HEK293 (cell line): ENCODE measurements at regions not wholly inside any gene's neighbourhood (a gene's known extent, or its start where the extent isn't known, plus 50 kb on each side); places are given as distances from the start of the nearest gene placed in this dataset.

Experiments used
- CTCF ChIA-PET: fragments of 350-600 bp; formaldehyde crosslinking; extraction: SDS; loops from one replicate; lab custom pipeline; 2021; ENCODE audit warnings: antibody characterized with exemption; lab: Yijun Ruan, JAX
- POLR2A ChIA-PET: fragments of 300-600 bp; formaldehyde crosslinking; extraction: SDS; loops from one replicate; lab custom pipeline; 2020; ENCODE audit warnings: antibody characterized with exemption, inconsistent platforms; lab: Yijun Ruan, JAX
- H3K27ac ChIP-seq: fragments of 200-500 bp; sonication (Bioruptor generic); 2 replicates; pipeline ENCODE4 v1.5.1; 2014; ENCODE audit warnings: low read depth, low read length, control low read depth, inconsistent platforms; ENCODE audit errors: extremely low read depth
- H3K36me3 ChIP-seq, 2 experiments: fragments of 200-500 bp in 1 of 2; sonication (Bioruptor generic) in 1 of 2; 1 replicate in 1 of 2; 2 replicates in 1 of 2; pipeline ENCODE4 v1.5.1; 2014 to 2017; ENCODE audit warnings: inconsistent platforms in 2 of 2, low read length in 2 of 2; ENCODE audit not compliant: control insufficient read depth in 2 of 2, insufficient read depth in 1 of 2
- H3K4me1 ChIP-seq: fragments of 200-500 bp; sonication (Bioruptor generic); 2 replicates; pipeline ENCODE4 v1.5.1; 2014; ENCODE audit warnings: mild to moderate bottlenecking, low read length, inconsistent platforms; ENCODE audit not compliant: control insufficient read depth, insufficient read depth
- H3K4me3 ChIP-seq: 2 replicates; pipeline ENCODE4 v1.5.1; 2011; ENCODE audit warnings: low read depth, mild to moderate bottlenecking, control low read depth, low read length, moderate library complexity
- H3K9me3 ChIP-seq: fragments of 200-500 bp; sonication (Bioruptor generic); 2 replicates; pipeline ENCODE4 v1.5.1; 2014; ENCODE audit warnings: low read depth, low read length, inconsistent platforms; ENCODE audit not compliant: control insufficient read depth, insufficient read depth
- HIC1 ChIP-seq: fragments of 450-650 bp; formaldehyde crosslinking; IDR thresholded peaks from 2 replicates; pipeline ENCODE4 v1.5.1; 2016; ENCODE audit warnings: missing biosample characterization, missing genetic modification characterization
- RBAK ChIP-seq: fragments of 450-650 bp; formaldehyde crosslinking; IDR thresholded peaks from 2 replicates; pipeline ENCODE4 v1.5.1; 2016; ENCODE audit warnings: missing biosample characterization, missing genetic modification characterization
- SALL2 ChIP-seq: fragments of 450-650 bp; formaldehyde crosslinking; IDR thresholded peaks from 2 replicates; pipeline ENCODE4 v1.5.0; 2017; ENCODE audit warnings: missing biosample characterization, mild to moderate bottlenecking, missing genetic modification characterization, borderline replicate concordance
- ZBTB10 ChIP-seq: fragments of 450-650 bp; formaldehyde crosslinking; IDR thresholded peaks from 2 replicates; pipeline ENCODE4 v1.5.1; 2016; ENCODE audit warnings: missing biosample characterization, missing genetic modification characterization
- ZBTB6 ChIP-seq: fragments of 450-650 bp; formaldehyde crosslinking; IDR thresholded peaks from 2 replicates; pipeline ENCODE4 v1.5.1; 2017; ENCODE audit warnings: missing biosample characterization, missing genetic modification characterization
- ZNF121 ChIP-seq: fragments of 450-650 bp; formaldehyde crosslinking; IDR thresholded peaks from 2 replicates; pipeline ENCODE4 v1.5.1; 2016; ENCODE audit warnings: missing biosample characterization, missing genetic modification characterization
- ZNF23 ChIP-seq: fragments of 450-650 bp; formaldehyde crosslinking; IDR thresholded peaks from 2 replicates; pipeline ENCODE4 v1.5.1; 2016; ENCODE audit warnings: missing biosample characterization, missing genetic modification characterization, borderline replicate concordance
- ZNF391 ChIP-seq: fragments of 450-650 bp; formaldehyde crosslinking; IDR thresholded peaks from 2 replicates; pipeline ENCODE4 v1.5.1; 2016; ENCODE audit warnings: low read depth, missing biosample characterization, missing genetic modification characterization, borderline replicate concordance
- ZNF423 ChIP-seq: fragments of 450-650 bp; formaldehyde crosslinking; IDR thresholded peaks from 2 replicates; pipeline ENCODE4 v1.5.1; 2016; ENCODE audit warnings: missing biosample characterization, missing genetic modification characterization
- ZNF48 ChIP-seq: fragments of 450-650 bp; formaldehyde crosslinking; IDR thresholded peaks from 2 replicates; pipeline ENCODE4 v1.5.1; 2016; ENCODE audit warnings: missing biosample characterization, missing genetic modification characterization
- ZNF585B ChIP-seq: fragments of 450-650 bp; formaldehyde crosslinking; IDR thresholded peaks from 2 replicates; pipeline ENCODE4 v1.5.1; 2016; ENCODE audit warnings: missing biosample characterization, missing genetic modification characterization
- ZNF701 ChIP-seq: fragments of 450-650 bp; formaldehyde crosslinking; IDR thresholded peaks from 2 replicates; pipeline ENCODE4 v1.5.1; 2016; ENCODE audit warnings: missing biosample characterization, missing genetic modification characterization
- ZNF776 ChIP-seq: fragments of 450-650 bp; formaldehyde crosslinking; IDR thresholded peaks from 2 replicates; pipeline ENCODE4 v1.5.0; 2017; ENCODE audit warnings: missing biosample characterization, missing genetic modification characterization, borderline replicate concordance
- ZNF777 ChIP-seq: fragments of 450-650 bp; formaldehyde crosslinking; IDR thresholded peaks from 2 replicates; pipeline ENCODE4 v1.5.1; 2017; ENCODE audit warnings: missing biosample characterization, missing genetic modification characterization, borderline replicate concordance
- ZNF791 ChIP-seq: fragments of 450-650 bp; formaldehyde crosslinking; IDR thresholded peaks from 2 replicates; pipeline ENCODE4 v1.5.1; 2016; ENCODE audit warnings: missing biosample characterization, missing genetic modification characterization

GRCh38 chr20:58100731-58101356 is 127.6 kb downstream of the ANKRD60 start:
- POLR2A ChIA-PET = no interaction called here
- TF ChIP-seq ZNF121 (no peak), ZNF701 (tag by site-specific recombination) (no peak), ZNF23 (tag by site-specific recombination) (no peak), SALL2 (tag by site-specific recombination) (no peak), ZNF48 (tag by site-specific recombination) (no peak), ZNF423 (tag by site-specific recombination) (no peak), ZNF777 (no peak), RBAK (tag by site-specific recombination) (no peak), ZNF791 (tag by site-specific recombination) (no peak), ZNF391 (tag by site-specific recombination) (no peak), HIC1 (no peak), ZBTB10 (no peak)

GRCh38 chr20:58099956-58100730 is 128.3 kb downstream of the ANKRD60 start:
- Histone ChIP-seq H3K9me3 (no peaks in the 10 kb centered on the region), H3K27ac (no peak overlapping the region), H3K4me3 (no peak overlapping the region), H3K4me1 (no peaks in the 10 kb centered on the region), H3K36me3 (no peaks in the 10 kb centered on the region)
- ChIA-PET POLR2A (no interaction called here), CTCF (interaction anchor here (3.0 kb wide), 1 partner anchor 13 kb away, joined by 15 read pairs; no protein-coding TSS in a partner anchor)
- no peak for TF ChIP-seq ZBTB6 (tag by site-specific recombination)
- no peak for TF ChIP-seq ZNF776 (tag by site-specific recombination)
- no peak for TF ChIP-seq ZNF585B (tag by site-specific recombination)

More at GRCh38 chr20:58100731-58101356, 127.6 kb downstream of the ANKRD60 start:
- Histone ChIP-seq H3K9me3 (no peaks in the 10 kb centered on the region), H3K4me1 (no peaks in the 10 kb centered on the region), H3K27ac (no peak overlapping the region), H3K4me3 (no peak overlapping the region), H3K36me3 (no peaks in the 10 kb centered on the region)
- CTCF ChIA-PET = no interaction called here
